SU-DHL-6 (cell line): ENCODE measurements at regions not wholly inside any gene's neighbourhood (a gene's known extent, or its start where the extent isn't known, plus 50 kb on each side); places are given as distances from the start of the nearest gene placed in this dataset.

Experiments
- H2AFZ ChIP-seq: fragments of 200-600 bp; sonication (generic); 2 replicates; pipeline ENCODE4 v1.6.1; 2014; ENCODE audit warnings: low read depth, mild to moderate bottlenecking, moderate library complexity, mixed read lengths, antibody characterized with exemption, low read length; ENCODE audit not compliant: severe bottlenecking
- H3F3A ChIP-seq: fragments of 200-600 bp; shearing (Covaris generic); 2 replicates; pipeline ENCODE4 v1.6.0; 2016; ENCODE audit warnings: antibody characterized with exemption, mild to moderate bottlenecking; ENCODE audit not compliant: insufficient read depth
- H3K27ac ChIP-seq: fragments of 200-600 bp; sonication (generic); 2 replicates; pipeline ENCODE4 v1.5.1; 2016; ENCODE audit warnings: low read depth, mild to moderate bottlenecking, low read length, moderate library complexity, mixed read lengths
- H3K27me3 ChIP-seq: fragments of 200-600 bp; sonication (generic), shearing (Covaris generic); 2 replicates; pipeline ENCODE4 v1.6.0; 2014; ENCODE audit warnings: mild to moderate bottlenecking, low read length
- H3K36me3 ChIP-seq: fragments of 200-600 bp; sonication (generic); 2 replicates; pipeline ENCODE4 v1.6.1; 2014; ENCODE audit warnings: mild to moderate bottlenecking, low read length, mixed read lengths
- H3K4me2 ChIP-seq: fragments of 300-600, 200-600 bp; shearing (Covaris generic), sonication (generic); 2 replicates; pipeline ENCODE4 v1.6.0; 2014; ENCODE audit warnings: low read length, low read depth, mild to moderate bottlenecking; ENCODE audit not compliant: poor library complexity, severe bottlenecking
- H3K4me3 ChIP-seq: fragments of 200-600 bp; sonication (generic); 2 replicates; pipeline ENCODE4 v1.5.1; 2014; ENCODE audit warnings: antibody characterized with exemption, low read length, mild to moderate bottlenecking, mixed read lengths; ENCODE audit not compliant: insufficient read depth, poor library complexity, severe bottlenecking
- H3K79me2 ChIP-seq: fragments of 200-600 bp; sonication (generic); 2 replicates; pipeline ENCODE4 v1.6.1; 2014; ENCODE audit warnings: mild to moderate bottlenecking, low read length, moderate library complexity; ENCODE audit not compliant: insufficient read depth
- H3K9ac ChIP-seq: fragments of 200-600 bp; sonication (generic); 2 replicates; pipeline ENCODE4 v1.7.0; 2014; ENCODE audit warnings: mild to moderate bottlenecking, low read length
- H3K9me2 ChIP-seq: fragments of 200-600 bp; sonication (generic); replicated peaks from 2 replicates; pipeline ENCODE4 v1.6.1; 2014; ENCODE audit warnings: low read length; ENCODE audit not compliant: insufficient read depth
- H3K9me3 ChIP-seq: fragments of 200-600 bp; sonication (generic); 2 replicates; pipeline ENCODE4 v1.6.1; 2014; ENCODE audit warnings: low read length, mixed read lengths; ENCODE audit not compliant: insufficient read depth
- H4K20me1 ChIP-seq: fragments of 200-600 bp; sonication (generic); 2 replicates; pipeline ENCODE4 v1.6.1; 2014; ENCODE audit warnings: low read depth, mild to moderate bottlenecking, antibody characterized with exemption, low read length, moderate library complexity, mixed read lengths
- CTCF ChIP-seq: fragments of 200-600 bp; sonication (generic); IDR thresholded peaks from one replicate; pipeline ENCODE4 v1.5.1; 2017; ENCODE audit warnings: antibody characterized with exemption, mild to moderate bottlenecking, low read length, moderate library complexity; ENCODE audit not compliant: insufficient read depth, poor library complexity, severe bottlenecking
- EZH2phosphoT487 ChIP-seq: fragments of 200-600 bp; sonication (generic), shearing (Covaris generic); conservative IDR thresholded peaks from 2 replicates; pipeline ENCODE4 v1.6.1; 2018; ENCODE audit warnings: mild to moderate bottlenecking, antibody characterized with exemption, low read length, moderate library complexity, mixed read lengths

- H3K9me2 ChIP-seq = no peaks in the 10 kb centered on the region
- H3K36me3 ChIP-seq = no peaks in the 10 kb centered on the region
- no peaks in the 10 kb centered on the region for H3K9me3 ChIP-seq
- H3K27ac ChIP-seq = no peak overlapping the region
- no peak overlapping the region for H3K9ac ChIP-seq
- no peak overlapping the region for H3K4me3 ChIP-seq
- H3K27me3 ChIP-seq = no peaks in the 10 kb centered on the region
- H3F3A ChIP-seq = no peaks in the 10 kb centered on the region
- no peak for TF ChIP-seq CTCF
- no peaks in the 10 kb centered on the region for H3K79me2 ChIP-seq
- H3K4me2 ChIP-seq = no peak overlapping the region
- H2AFZ ChIP-seq = no peak overlapping the region
- H4K20me1 ChIP-seq = no peaks in the 10 kb centered on the region
Observed at GRCh38 chr5:12343558-12343957, 439.3 kb upstream of the CTNND2 start.

GRCh38 chr5:12335938-12336337 lies 431.7 kb upstream of the CTNND2 start:
- H3K9ac ChIP-seq = no peak overlapping the region
- no peak overlapping the region for H2AFZ ChIP-seq
- H3F3A ChIP-seq = no peaks in the 10 kb centered on the region
- H3K36me3 ChIP-seq = no peaks in the 10 kb centered on the region
- TF ChIP-seq EZH2phosphoT487 (no peak), CTCF (no peak)
- H4K20me1 ChIP-seq = no peaks in the 10 kb centered on the region
- no peak overlapping the region for H3K4me3 ChIP-seq
- no peak overlapping the region for H3K4me2 ChIP-seq
- no peaks in the 10 kb centered on the region for H3K9me3 ChIP-seq
- no peaks in the 10 kb centered on the region for H3K9me2 ChIP-seq
- H3K27ac ChIP-seq = no peak overlapping the region
- no peaks in the 10 kb centered on the region for H3K27me3 ChIP-seq
- no peaks in the 10 kb centered on the region for H3K79me2 ChIP-seq

- no peaks in the 10 kb centered on the region for H3K36me3 ChIP-seq
- H3K9me2 ChIP-seq = no peaks in the 10 kb centered on the region
- H3K27ac ChIP-seq = no peak overlapping the region
- H3K9ac ChIP-seq = no peak overlapping the region
- no peaks in the 10 kb centered on the region for H4K20me1 ChIP-seq
- no peak overlapping the region for H3K4me2 ChIP-seq
- no peaks in the 10 kb centered on the region for H3F3A ChIP-seq
- H2AFZ ChIP-seq = no peak overlapping the region
- no peaks in the 10 kb centered on the region for H3K27me3 ChIP-seq
- H3K9me3 ChIP-seq = no peaks in the 10 kb centered on the region
- no peaks in the 10 kb centered on the region for H3K79me2 ChIP-seq
- no peak overlapping the region for H3K4me3 ChIP-seq
- TF ChIP-seq EZH2phosphoT487 (no peak), CTCF (no peak)
Observed at GRCh38 chr5:12332480-12332879, 428.2 kb upstream of the CTNND2 start.
